HCT116 (cell line): ENCODE measurements at regions not wholly inside any gene's neighbourhood (a gene's known extent, or its start where the extent isn't known, plus 50 kb on each side); places are given as distances from the start of the nearest gene placed in this dataset.

ENCODE experiments used
- ATAC-seq: fragments of 200-7000 bp; cut with Tn5 transposase; 2 replicates; pipeline ENCODE4 v1.9.1; 2020; ENCODE audit warnings: mild to moderate bottlenecking, moderate library complexity
- BruUV-seq: library from RNA; stranded (reverse); fragments of 400-500 nt; replicated peaks from 2 replicates; lab custom pipeline; 2021; lab: Mats Ljungman, UMichigan
- CTCF ChIA-PET: fragments of 300-600 bp; sonication (Branson Sonifier 250); formaldehyde crosslinking; loops from one replicate; lab custom pipeline; 2021; ENCODE audit warnings: antibody characterized with exemption; lab: Charles Lee
- POLR2A ChIA-PET: fragments of 300-600, 350-600 bp; sonication (Branson Sonifier 250); formaldehyde crosslinking; loops from one replicate; lab custom pipeline; 2021; ENCODE audit warnings: antibody characterized with exemption; lab: Charles Lee
- RAD21 ChIA-PET, 2 experiments: fragments of 300-600 bp; sonication (Branson Sonifier 250); formaldehyde crosslinking; loops; one replicate each; lab custom pipeline; 2023; ENCODE audit warnings: low total read pairs in 2 of 2; ENCODE audit not compliant: uncharacterized antibody in 2 of 2, unreplicated experiment in 2 of 2, low non-redundant PET in 1 of 2; lab: Charles Lee
- DNase-seq: peaks from one replicate; pipeline ENCODE4 v3.0.0-alpha.2; 2010; ENCODE audit warnings: low read depth, low spot score
- H2AFZ ChIP-seq: fragments of 200-600 bp; shearing (Covaris generic), sonication (generic); 2 replicates; pipeline ENCODE4 v1.6.1; 2017; ENCODE audit warnings: low read depth, mixed run types, mixed read lengths, antibody characterized with exemption, low read length; ENCODE audit not compliant: poor library complexity, severe bottlenecking
- H3K27ac ChIP-seq: 2 replicates; pipeline ENCODE4 v1.5.1; 2012; ENCODE audit warnings: low read depth, low read length
- H3K27me3 ChIP-seq: fragments of 200-600 bp; sonication (generic); 2 replicates; pipeline ENCODE4 v1.6.1; 2016; ENCODE audit warnings: mixed run types, low read length, mixed read lengths; ENCODE audit not compliant: insufficient read depth
- H3K36me3 ChIP-seq, 2 experiments: fragments of 200-500 bp in 1 of 2; fragments of 200-600 bp in 1 of 2; sonication (Bioruptor generic) in 1 of 2; sonication (generic) in 1 of 2; 2 replicates each; pipeline versions ENCODE4 v1.5.1 to v1.6.1; 2014 to 2016; ENCODE audit warnings: low read length in 2 of 2, inconsistent platforms in 1 of 2, mixed read lengths in 1 of 2, mixed run types in 1 of 2; ENCODE audit not compliant: insufficient read depth in 2 of 2, control insufficient read depth in 1 of 2
- H3K4me1 ChIP-seq, 2 experiments: fragments of 200-600 bp in 1 of 2; sonication (generic) in 1 of 2; 2 replicates each; pipeline versions ENCODE4 v1.5.1 to v1.6.1; 2012 to 2017; ENCODE audit warnings: low read length in 2 of 2, inconsistent platforms in 1 of 2, mild to moderate bottlenecking in 1 of 2, mixed read lengths in 1 of 2, mixed run types in 1 of 2, moderate library complexity in 1 of 2; ENCODE audit not compliant: insufficient read depth in 2 of 2, control insufficient read depth in 1 of 2
- H3K4me2 ChIP-seq: fragments of 200-600 bp; sonication (generic); 2 replicates; pipeline ENCODE4 v1.6.1; 2017; ENCODE audit warnings: mixed run types, low read length, mixed read lengths
- H3K4me3 ChIP-seq, 2 experiments: fragments of 200-600 bp in 1 of 2; sonication (generic) in 1 of 2; replicated peaks in 1 of 2; 2 replicates each; pipeline ENCODE4 v1.5.1; 2011 to 2016; ENCODE audit warnings: low read length in 2 of 2, control low read depth in 1 of 2, low read depth in 1 of 2, mild to moderate bottlenecking in 1 of 2, mixed read lengths in 1 of 2, mixed run types in 1 of 2
- H3K79me2 ChIP-seq: fragments of 200-600 bp; sonication (generic); 2 replicates; pipeline ENCODE4 v1.6.1; 2017; ENCODE audit warnings: mild to moderate bottlenecking, mixed run types, low read length, moderate library complexity, mixed read lengths; ENCODE audit not compliant: insufficient read depth
- H3K9ac ChIP-seq: fragments of 200-600 bp; sonication (generic); 2 replicates; pipeline ENCODE4 v1.6.1; 2016; ENCODE audit warnings: low read length, mixed read lengths
- H3K9me2 ChIP-seq: fragments of 200-600 bp; sonication (generic), shearing (Covaris generic); 2 replicates; pipeline ENCODE4 v1.6.1; 2017; ENCODE audit warnings: mixed run types, mild to moderate bottlenecking, moderate library complexity; ENCODE audit not compliant: insufficient read depth
- H3K9me3 ChIP-seq, 2 experiments: fragments of 200-500 bp in 1 of 2; fragments of 200-600 bp in 1 of 2; sonication (Bioruptor generic) in 1 of 2; sonication (generic) in 1 of 2; 2 replicates each; pipeline ENCODE4 v1.6.1; 2014 to 2017; ENCODE audit warnings: low read length in 2 of 2, mixed read lengths in 2 of 2, inconsistent platforms in 1 of 2, low read depth in 1 of 2, mild to moderate bottlenecking in 1 of 2, mixed run types in 1 of 2, moderate library complexity in 1 of 2; ENCODE audit not compliant: control insufficient read depth in 1 of 2, insufficient read depth in 1 of 2
- H4K20me1 ChIP-seq: fragments of 200-600 bp; sonication (generic), shearing (Covaris generic); 2 replicates; pipeline ENCODE4 v1.6.1; 2017; ENCODE audit warnings: mixed run types, mild to moderate bottlenecking, moderate library complexity; ENCODE audit not compliant: insufficient read depth
- CEBPB ChIP-seq: IDR thresholded peaks from 2 replicates; pipeline ENCODE4 v1.6.1; 2012; ENCODE audit warnings: low read depth
- CTCF ChIP-seq, 3 experiments: fragments of 200-600 bp in 1 of 3; sonication (generic) in 1 of 3; IDR thresholded peaks in 2 of 3; conservative IDR thresholded peaks in 1 of 3; 2 replicates each; pipeline ENCODE4 v1.5.1; 2012 to 2017; ENCODE audit warnings: low read depth in 2 of 3, low read length in 2 of 3, antibody characterized with exemption in 1 of 3, borderline replicate concordance in 1 of 3, control low read depth in 1 of 3, mild to moderate bottlenecking in 1 of 3, mixed read lengths in 1 of 3, mixed run types in 1 of 3, moderate library complexity in 1 of 3; ENCODE audit not compliant: insufficient read depth in 1 of 3
- POLR2A ChIP-seq: IDR thresholded peaks from 2 replicates; pipeline ENCODE4 v1.7.0; 2011; ENCODE audit warnings: borderline replicate concordance; ENCODE audit not compliant: insufficient read depth, insufficient read length; ENCODE audit errors: extremely low read depth
- YY1 ChIP-seq: IDR thresholded peaks from 2 replicates; pipeline ENCODE4 v1.6.1; 2011; ENCODE audit warnings: low read length, low read depth, moderate library complexity, mild to moderate bottlenecking; ENCODE audit not compliant: insufficient replicate concordance; ENCODE audit errors: extremely low read depth
- ZFX ChIP-seq: fragments of 450-650 bp; IDR thresholded peaks from 2 replicates; pipeline ENCODE4 v1.6.1; 2017
- intact Hi-C: fragments of 100-400 bp; cut with micrococcal nuclease; formaldehyde crosslinking; loops from 2 replicates; pipeline ENCODE4 v1.10.0; 2022

- Histone ChIP-seq H4K20me1 (no peaks in the 10 kb centered on the region), H3K4me2 (peak overlapping the region; percentile 37), H2AFZ (peak overlapping the region; percentile 79), H3K36me3 (no peaks in the 10 kb centered on the region), H3K9me2 (no peaks in the 10 kb centered on the region), H3K4me3 (no peak overlapping the region), H3K27me3 (peaks cover 27% of the 10 kb centered on the region), H3K27ac (no peak overlapping the region), H3K9ac (no peak overlapping the region), H3K9me3 (no peaks in the 10 kb centered on the region)
- RAD21 ChIA-PET: no interaction called here
- CTCF ChIA-PET: no interaction called here
- intact Hi-C loops: loop anchor here (2.0 to 5.0 kb wide), 2 partner anchors 20 to 1513 kb away; partner anchors contain the start of gene LDAF1
- peak; percentile 65 for DNase-seq
- BruUV-seq: no TSS peak
- ATAC-seq: peak; percentile 97
- TF ChIP-seq POLR2A (no peak), YY1 (no peak), ZFX (peak; percentile 40)
- TF ChIP-seq, all 23 proteins: peak for 1
- H3K79me2 ChIP-seq: no peaks in the 10 kb centered on the region
- H3K4me1 ChIP-seq: peaks cover 0 to 9% of the 10 kb centered on the region in 2 experiments; a peak in 2 of 4 replicates
- POLR2A ChIA-PET: no interaction called here
Measured at GRCh38 chr16:22670551-22671041, 143.4 kb upstream of the HS3ST2 start.

GRCh38 chr16:22671301-22672076 is 142.5 kb upstream of the HS3ST2 start:
- BruUV-seq: no TSS peak
- no peak overlapping the region for H3K4me3 ChIP-seq
- ATAC-seq (no peak), DNase-seq (no peak)
- intact Hi-C loops: loop anchor here (2.0 to 5.0 kb wide), 2 partner anchors 19 to 1514 kb away; partner anchors contain the start of gene LDAF1
- peak overlapping the region; percentile 79 for H2AFZ ChIP-seq
- no peaks in the 10 kb centered on the region for H4K20me1 ChIP-seq
- H3K9ac ChIP-seq: no peak overlapping the region
- TF ChIP-seq CTCF (IDR thresholded peaks at IDR 0.05 in 2 of 3, conservative IDR thresholded peaks at IDR 0.05 in 1 of 3; ENCODE audit: borderline replicate concordance in 1 of 3, insufficient read depth in 1 of 3, low read depth in 2 of 3, low read length in 2 of 3) (peak in 2 of 3 experiments; percentile 12 to 14; a peak in 1 of 6 replicates), CEBPB (no peak)
- POLR2A ChIA-PET: no interaction called here
- no peaks in the 10 kb centered on the region for H3K9me2 ChIP-seq
- H3K9me3 ChIP-seq: no peaks in the 10 kb centered on the region
- CTCF ChIA-PET: interaction anchor here (1.5 kb wide), 1 partner anchor 12 kb away, joined by 4 read pairs; no protein-coding TSS in a partner anchor
- no peaks in the 10 kb centered on the region for H3K36me3 ChIP-seq
- no peak overlapping the region for H3K27ac ChIP-seq
- RAD21 ChIA-PET: no interaction called here
- H3K4me1 ChIP-seq: peaks cover 0 to 9% of the 10 kb centered on the region in 2 experiments; a peak in 2 of 4 replicates
- H3K4me2 ChIP-seq: no peak overlapping the region
- peaks cover 27% of the 10 kb centered on the region for H3K27me3 ChIP-seq
- H3K79me2 ChIP-seq: no peaks in the 10 kb centered on the region
